ENCODE measurements at regions not wholly inside any gene's neighbourhood (a gene's known extent, or its start where the extent isn't known, plus 50 kb on each side); places are given as distances from the start of the nearest gene placed in this dataset.

GRCh38 chr7:46494441-46494840 lies 573.4 kb upstream of the IGFBP3 start:
- no peak for DNase-seq (ENCODE audit: low spot score)
- H3K27ac ChIP-seq = no peak overlapping the region
- ChIA-PET POLR2A (ENCODE audit: low non-redundant PET) (no interaction called here), CTCF (no interaction called here)
- no peak for TF ChIP-seq CTCF (conservative IDR thresholded peaks at IDR 0.05; ENCODE audit: low read depth)

DNA sequence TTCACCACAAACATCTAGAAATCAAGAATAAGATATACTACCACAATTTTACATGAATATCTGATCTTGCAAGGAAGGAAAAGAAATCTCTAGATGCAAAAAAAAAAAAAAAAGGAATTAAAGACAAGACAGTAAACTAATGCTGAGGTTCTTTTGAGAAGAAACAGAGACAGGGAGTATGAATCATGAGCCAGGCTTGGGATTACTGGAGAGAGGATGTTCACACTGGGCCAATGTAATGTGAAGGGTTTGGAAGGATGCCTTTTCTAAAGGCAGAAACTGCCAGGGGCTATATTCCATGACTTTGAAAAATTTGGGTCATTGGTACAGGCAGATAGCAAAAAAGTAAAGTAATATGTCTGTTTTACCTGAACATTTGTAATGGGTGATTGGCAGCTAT lies 573.0 kb upstream of the IGFBP3 start:
- POLR2A ChIA-PET (ENCODE audit: low non-redundant PET) = no interaction called here

DNA sequence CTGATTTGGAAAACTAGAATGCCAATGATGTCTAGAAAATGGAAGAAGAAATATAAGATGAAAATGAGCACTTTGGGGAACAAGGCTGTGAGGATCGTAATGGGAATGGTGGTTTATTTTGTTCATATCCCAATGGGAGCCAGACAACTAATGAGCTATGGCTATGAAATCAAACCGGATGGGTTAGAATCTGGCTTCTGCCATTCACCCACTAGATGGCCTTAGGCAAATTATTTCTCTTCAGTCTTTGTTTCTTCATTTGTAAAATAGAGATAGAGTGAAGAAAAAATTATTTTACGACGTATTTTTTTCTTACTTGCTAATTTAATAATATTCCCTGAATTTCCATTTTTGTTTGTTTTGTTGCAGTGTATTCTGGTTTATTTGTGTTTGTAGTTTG lies 572.1 kb upstream of the IGFBP3 start:
- CTCF ChIA-PET = no interaction called here
- TF ChIP-seq CTCF (conservative IDR thresholded peaks at IDR 0.05; ENCODE audit: low read depth) = no peak
- H3K27ac ChIP-seq = no peak overlapping the region
- POLR2A ChIA-PET (ENCODE audit: low non-redundant PET) = no interaction called here
- no peak for DNase-seq (ENCODE audit: low spot score)

More for the DNA sequence above, 573.0 kb upstream of the IGFBP3 start:
- H3K27ac ChIP-seq = no peak overlapping the region
- no peak for TF ChIP-seq CTCF (conservative IDR thresholded peaks at IDR 0.05; ENCODE audit: low read depth)
- DNase-seq (ENCODE audit: low spot score) = no peak
- CTCF ChIA-PET = no interaction called here

DNA sequence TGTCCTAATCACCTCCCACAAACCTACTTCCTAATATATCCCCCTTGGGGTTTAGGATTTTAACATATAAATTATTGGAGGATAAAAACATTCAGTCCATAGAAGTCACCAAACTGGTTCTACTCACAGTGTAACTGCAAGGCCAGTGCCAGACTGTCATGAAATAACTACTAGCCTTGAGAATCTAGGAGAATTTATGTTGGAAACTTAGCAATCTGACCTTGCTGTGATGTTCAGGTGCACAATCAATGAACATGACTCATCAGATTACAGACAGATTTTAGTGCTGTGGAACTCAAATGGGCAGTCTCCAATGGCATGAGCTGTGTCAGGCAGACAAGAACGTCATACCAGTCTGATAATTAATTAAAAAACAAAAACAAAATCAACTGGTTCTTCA lies 571.4 kb upstream of the IGFBP3 start:
- TF ChIP-seq CTCF (conservative IDR thresholded peaks at IDR 0.05; ENCODE audit: low read depth) = no peak
- POLR2A ChIA-PET (ENCODE audit: low non-redundant PET) = no interaction called here
- CTCF ChIA-PET = interaction anchor here (0.6 kb wide), 1 partner anchor 573 kb away, joined by 3 read pairs; no protein-coding TSS in a partner anchor
- no peak overlapping the region for H3K27ac ChIP-seq
- no peak for DNase-seq (ENCODE audit: low spot score)

- DNase-seq (ENCODE audit: low spot score) = no peak
- no peak overlapping the region for H3K27ac ChIP-seq
- POLR2A ChIA-PET (ENCODE audit: low non-redundant PET) = no interaction called here
- CTCF ChIA-PET = interaction anchor here (0.7 kb wide), 1 partner anchor 261 kb away, joined by 4 read pairs; no protein-coding TSS in a partner anchor
- TF ChIP-seq CTCF (conservative IDR thresholded peaks at IDR 0.05; ENCODE audit: low read depth) = no peak
Measured at GRCh38 chr7:46490406-46490805, 569.3 kb upstream of the IGFBP3 start.

DNA sequence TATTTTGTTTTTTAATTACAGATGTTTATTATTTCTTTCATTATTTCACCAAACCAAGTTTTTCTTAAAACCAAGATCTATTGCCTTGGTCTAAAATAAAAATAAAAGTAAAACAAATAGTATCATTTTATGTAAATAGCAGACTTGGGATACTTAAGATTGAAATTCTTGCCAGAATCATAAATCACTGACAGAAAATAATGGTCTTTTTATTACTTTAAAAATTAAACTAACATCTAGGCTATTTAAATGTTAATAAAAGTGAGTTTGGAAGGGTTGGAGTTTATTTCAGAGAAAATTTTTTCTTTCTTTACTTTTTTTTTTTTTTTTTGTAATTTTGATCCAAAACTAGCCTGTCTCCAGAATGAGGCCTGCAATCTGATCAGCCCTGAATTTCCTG lies 568.0 kb upstream of the IGFBP3 start:
- no peak for DNase-seq (ENCODE audit: low spot score)
- TF ChIP-seq CTCF (conservative IDR thresholded peaks at IDR 0.05; ENCODE audit: low read depth) = no peak
- ChIA-PET CTCF (no interaction called here), POLR2A (ENCODE audit: low non-redundant PET) (no interaction called here)
- H3K27ac ChIP-seq = no peak overlapping the region

- no peak overlapping the region for H3K27ac ChIP-seq
- CTCF ChIA-PET = interaction anchor here (0.6 kb wide), 1 partner anchor 240 kb away, joined by 3 read pairs; no protein-coding TSS in a partner anchor
- TF ChIP-seq CTCF (conservative IDR thresholded peaks at IDR 0.05; ENCODE audit: low read depth) = no peak
Measured at GRCh38 chr7:46488607-46489006, 567.5 kb upstream of the IGFBP3 start.

More at GRCh38 chr7:46488607-46489006, 567.5 kb upstream of the IGFBP3 start:
- no peak for DNase-seq (ENCODE audit: low spot score)
- POLR2A ChIA-PET (ENCODE audit: low non-redundant PET) = no interaction called here

Measured in RWPE1 (cell line).